ENCODE measurements at regions not wholly inside any gene's neighbourhood (a gene's known extent, or its start where the extent isn't known, plus 50 kb on each side); places are given as distances from the start of the nearest gene placed in this dataset.
A peak's percentile ranks its signal among the peaks of the same experiment; 100 is the strongest.

GRCh38 chr9:1200847-1201251 lies 150.7 kb downstream of the DMRT2 start:
- no peak overlapping the region for H3K4me3 ChIP-seq (replicated peaks; ENCODE audit: low read depth, low read length)
- DNase-seq (ENCODE audit: low read depth), result peak; percentile 3
- TF ChIP-seq CTCF (IDR thresholded peaks at IDR 0.05; ENCODE audit: low read length, missing control alignments), result no peak

- H3K4me3 ChIP-seq (replicated peaks; ENCODE audit: low read depth, low read length), result no peak overlapping the region
- no peak for DNase-seq (ENCODE audit: low read depth)
- no peak for TF ChIP-seq CTCF (IDR thresholded peaks at IDR 0.05; ENCODE audit: low read length, missing control alignments)
Measured at GRCh38 chr9:1201262-1201661, 151.1 kb downstream of the DMRT2 start.

- H3K4me3 ChIP-seq (replicated peaks; ENCODE audit: low read depth, low read length), result no peak overlapping the region
- DNase-seq (ENCODE audit: low read depth), result no peak
- no peak for TF ChIP-seq CTCF (IDR thresholded peaks at IDR 0.05; ENCODE audit: low read length, missing control alignments)
Measured at GRCh38 chr9:1201901-1202300, 151.7 kb downstream of the DMRT2 start.

- no peak for TF ChIP-seq CTCF (IDR thresholded peaks at IDR 0.05; ENCODE audit: low read length, missing control alignments)
- no peak overlapping the region for H3K4me3 ChIP-seq (replicated peaks; ENCODE audit: low read depth, low read length)
- DNase-seq (ENCODE audit: low read depth), result no peak
Measured at GRCh38 chr9:1202512-1203280, 152.5 kb downstream of the DMRT2 start.

GRCh38 chr9:1207686-1208085 lies 157.5 kb downstream of the DMRT2 start:
- H3K4me3 ChIP-seq (replicated peaks; ENCODE audit: low read depth, low read length), result no peak overlapping the region
- peak; percentile 20 for DNase-seq (ENCODE audit: low read depth)

GRCh38 chr9:1208157-1208556 lies 158.0 kb downstream of the DMRT2 start:
- TF ChIP-seq CTCF (IDR thresholded peaks at IDR 0.05; ENCODE audit: low read length, missing control alignments), result no peak
- peak; percentile 48 for DNase-seq (ENCODE audit: low read depth)
- no peak overlapping the region for H3K4me3 ChIP-seq (replicated peaks; ENCODE audit: low read depth, low read length)

More at GRCh38 chr9:1207686-1208085, 157.5 kb downstream of the DMRT2 start:
- no peak for TF ChIP-seq CTCF (IDR thresholded peaks at IDR 0.05; ENCODE audit: low read length, missing control alignments)

GRCh38 chr9:1210954-1211353 lies 160.8 kb downstream of the DMRT2 start:
- DNase-seq (ENCODE audit: low read depth), result no peak
- TF ChIP-seq CTCF (IDR thresholded peaks at IDR 0.05; ENCODE audit: low read length, missing control alignments), result no peak
- H3K4me3 ChIP-seq (replicated peaks; ENCODE audit: low read depth, low read length), result no peak overlapping the region

Data from fibroblast of pulmonary artery (primary cell).